Glutamatergic neuron (in vitro differentiated cells): ENCODE measurements at regions not wholly inside any gene's neighbourhood (a gene's known extent, or its start where the extent isn't known, plus 50 kb on each side); places are given as distances from the start of the nearest gene placed in this dataset.

ENCODE experiments used
- DNase-seq: peaks from one replicate; pipeline ENCODE4 v3.0.0; 2022
- H3K27ac Mint-ChIP-seq: one replicate; pipeline ENCODE4 v1.8.0; 2020; ENCODE audit warnings: mild to moderate bottlenecking, mixed read lengths, inconsistent platforms; ENCODE audit not compliant: unreplicated experiment
- H3K27me3 Mint-ChIP-seq: one replicate; pipeline ENCODE4 v1.8.0; 2020; ENCODE audit warnings: mild to moderate bottlenecking, moderate library complexity, mixed read lengths, inconsistent platforms; ENCODE audit not compliant: unreplicated experiment
- H3K36me3 Mint-ChIP-seq: one replicate; pipeline ENCODE4 v1.8.0; 2020; ENCODE audit warnings: mild to moderate bottlenecking, mixed read lengths, inconsistent platforms; ENCODE audit not compliant: unreplicated experiment
- H3K4me1 Mint-ChIP-seq: one replicate; pipeline ENCODE4 v1.8.0; 2020; ENCODE audit warnings: mild to moderate bottlenecking, low read depth, mixed read lengths, inconsistent platforms; ENCODE audit not compliant: unreplicated experiment
- H3K4me3 Mint-ChIP-seq: one replicate; pipeline ENCODE4 v1.8.0; 2020; ENCODE audit warnings: mild to moderate bottlenecking, mixed read lengths, inconsistent platforms; ENCODE audit not compliant: unreplicated experiment
- H3K9me3 Mint-ChIP-seq: one replicate; pipeline ENCODE4 v1.8.0; 2020; ENCODE audit warnings: mild to moderate bottlenecking, moderate library complexity, mixed read lengths, inconsistent platforms; ENCODE audit not compliant: unreplicated experiment
- TF ChIP-seq, protein P1 (sequence below): fragments of 200-600 bp; sonication (generic); IDR thresholded peaks from one replicate; pipeline ENCODE4 v1.5.0; 2021; ENCODE audit not compliant: partially characterized antibody, unreplicated experiment

DNA sequence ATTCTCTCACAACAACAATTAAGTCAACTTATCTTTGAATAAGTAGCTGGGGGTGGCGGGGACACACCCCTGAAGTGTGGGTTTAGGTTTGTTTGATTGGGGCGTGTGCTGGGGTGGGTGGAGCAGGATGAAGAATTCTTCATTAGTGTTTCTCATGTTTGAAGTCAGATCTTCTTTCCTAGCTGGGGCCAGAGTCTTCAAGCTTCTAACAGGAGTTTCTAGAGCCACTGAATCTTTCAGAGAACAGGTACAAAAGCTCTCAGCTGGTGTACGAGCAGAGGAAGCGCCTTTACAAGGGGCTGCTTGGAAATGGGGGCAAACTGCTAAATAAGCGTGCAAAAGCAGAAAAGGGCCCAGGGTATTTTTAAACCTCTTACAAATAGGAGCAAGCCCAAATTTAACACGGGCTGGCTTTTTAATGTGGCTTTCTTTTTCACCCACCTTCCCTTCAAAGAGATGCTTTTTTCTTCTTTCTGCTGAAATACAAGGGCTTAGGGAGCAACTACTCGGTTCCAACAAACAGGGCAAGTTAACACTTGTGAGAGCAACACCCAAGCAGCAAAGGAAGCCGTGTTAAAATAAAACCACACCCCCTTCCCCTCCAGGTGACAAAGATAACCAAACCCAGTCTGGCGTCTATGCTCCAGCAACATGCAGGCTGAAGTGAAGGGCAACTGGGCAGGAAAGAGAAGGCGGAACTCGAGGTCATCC, 86.9 kb upstream of the RASGRP1 start:
- H3K4me3 Mint-ChIP-seq = no peak overlapping the region
- no peak overlapping the region for H3K27ac Mint-ChIP-seq
- H3K36me3 Mint-ChIP-seq = no peaks in the 10 kb centered on the region
- no peaks in the 10 kb centered on the region for H3K9me3 Mint-ChIP-seq
- DNase-seq = no peak
- H3K4me1 Mint-ChIP-seq = no peaks in the 10 kb centered on the region
- peaks cover 2% of the 10 kb centered on the region for H3K27me3 Mint-ChIP-seq
- TF ChIP-seq, protein P1, sequence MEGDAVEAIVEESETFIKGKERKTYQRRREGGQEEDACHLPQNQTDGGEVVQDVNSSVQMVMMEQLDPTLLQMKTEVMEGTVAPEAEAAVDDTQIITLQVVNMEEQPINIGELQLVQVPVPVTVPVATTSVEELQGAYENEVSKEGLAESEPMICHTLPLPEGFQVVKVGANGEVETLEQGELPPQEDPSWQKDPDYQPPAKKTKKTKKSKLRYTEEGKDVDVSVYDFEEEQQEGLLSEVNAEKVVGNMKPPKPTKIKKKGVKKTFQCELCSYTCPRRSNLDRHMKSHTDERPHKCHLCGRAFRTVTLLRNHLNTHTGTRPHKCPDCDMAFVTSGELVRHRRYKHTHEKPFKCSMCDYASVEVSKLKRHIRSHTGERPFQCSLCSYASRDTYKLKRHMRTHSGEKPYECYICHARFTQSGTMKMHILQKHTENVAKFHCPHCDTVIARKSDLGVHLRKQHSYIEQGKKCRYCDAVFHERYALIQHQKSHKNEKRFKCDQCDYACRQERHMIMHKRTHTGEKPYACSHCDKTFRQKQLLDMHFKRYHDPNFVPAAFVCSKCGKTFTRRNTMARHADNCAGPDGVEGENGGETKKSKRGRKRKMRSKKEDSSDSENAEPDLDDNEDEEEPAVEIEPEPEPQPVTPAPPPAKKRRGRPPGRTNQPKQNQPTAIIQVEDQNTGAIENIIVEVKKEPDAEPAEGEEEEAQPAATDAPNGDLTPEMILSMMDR = no peak

DNA sequence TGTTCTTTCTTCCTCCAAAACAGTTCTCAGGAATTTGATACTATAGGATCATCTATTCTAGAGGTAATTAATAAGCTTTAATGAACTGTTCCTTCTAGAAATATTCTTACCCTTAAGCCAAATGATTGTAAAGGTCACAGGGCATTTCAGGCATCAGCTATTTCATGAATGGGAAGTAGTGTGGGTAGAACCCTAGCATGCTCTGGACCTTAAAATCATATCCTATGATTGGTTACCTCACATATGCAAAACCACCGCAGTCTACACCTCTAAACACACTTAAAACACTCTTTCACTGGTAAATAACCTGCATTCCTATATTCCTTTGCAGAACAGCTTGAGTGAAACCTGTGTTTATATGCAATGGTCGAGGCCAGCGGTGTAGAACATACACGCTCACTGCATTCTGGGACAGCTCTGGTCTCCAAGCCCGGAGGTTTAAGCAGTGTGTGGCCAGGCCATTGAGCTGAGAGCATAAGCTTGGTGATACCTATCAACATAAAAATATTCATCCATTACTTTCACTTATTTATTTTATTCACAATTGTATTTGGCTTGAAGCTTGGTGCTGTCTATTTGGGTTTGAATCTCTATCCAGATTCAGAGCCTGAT, 87.7 kb upstream of the RASGRP1 start:
- H3K4me1 Mint-ChIP-seq = no peaks in the 10 kb centered on the region
- no peak for DNase-seq
- H3K36me3 Mint-ChIP-seq = no peaks in the 10 kb centered on the region
- no peak overlapping the region for H3K27ac Mint-ChIP-seq
- H3K9me3 Mint-ChIP-seq = no peaks in the 10 kb centered on the region
- no peak overlapping the region for H3K4me3 Mint-ChIP-seq
- no peaks in the 10 kb centered on the region for H3K27me3 Mint-ChIP-seq
- TF ChIP-seq, protein P1 = no peak

DNA sequence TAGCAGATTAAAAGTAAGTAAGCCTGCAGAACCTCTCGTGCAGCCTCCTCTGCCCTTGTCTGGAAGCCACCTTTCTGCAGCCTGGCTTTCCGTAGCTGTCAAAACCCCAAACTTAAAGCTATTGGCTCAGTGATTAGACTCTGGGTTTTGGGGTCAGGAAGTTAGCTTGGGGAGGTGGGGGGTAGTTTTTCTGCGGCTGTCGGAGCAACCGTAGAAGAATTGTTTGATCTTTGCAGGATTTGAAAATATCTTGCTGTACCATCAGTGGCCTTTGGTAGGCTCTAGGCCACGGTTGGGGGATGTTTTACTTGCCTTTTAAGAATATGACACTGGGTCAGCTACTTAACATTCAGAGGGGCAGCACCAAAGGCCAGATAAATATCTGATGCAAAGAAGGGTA, 88.4 kb upstream of the RASGRP1 start:
- Mint-ChIP-seq H3K4me1 (no peaks in the 10 kb centered on the region), H3K4me3 (no peak overlapping the region), H3K27me3 (no peaks in the 10 kb centered on the region), H3K27ac (no peak overlapping the region), H3K9me3 (no peaks in the 10 kb centered on the region), H3K36me3 (no peaks in the 10 kb centered on the region)
- no peak for DNase-seq
- TF ChIP-seq, protein P1 = no peak

DNA sequence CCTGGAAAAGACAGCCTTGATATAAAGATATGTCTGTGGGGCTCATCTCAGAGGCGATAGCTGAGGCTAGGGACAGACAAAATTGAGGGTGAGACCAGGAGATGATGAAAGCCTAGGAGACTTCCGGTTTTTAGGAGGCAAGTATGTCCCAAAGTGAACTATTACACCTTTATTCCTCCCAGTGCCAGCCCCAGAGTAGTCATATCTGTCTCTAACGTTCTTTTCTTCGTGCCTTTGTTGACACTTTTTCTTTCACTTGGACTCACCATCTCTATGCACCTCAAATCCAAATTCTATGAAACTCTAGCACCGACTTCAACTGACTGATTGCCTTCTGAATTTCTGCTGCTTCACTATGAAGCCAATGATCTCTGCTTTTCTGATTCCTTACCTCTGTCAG, 93.8 kb upstream of the RASGRP1 start:
- no peak overlapping the region for H3K27ac Mint-ChIP-seq
- peaks cover 3% of the 10 kb centered on the region for H3K27me3 Mint-ChIP-seq
- H3K4me1 Mint-ChIP-seq = no peaks in the 10 kb centered on the region
- H3K9me3 Mint-ChIP-seq = no peaks in the 10 kb centered on the region
- DNase-seq = no peak
- TF ChIP-seq, protein P1 = no peak
- H3K36me3 Mint-ChIP-seq = no peaks in the 10 kb centered on the region
- H3K4me3 Mint-ChIP-seq = no peak overlapping the region

DNA sequence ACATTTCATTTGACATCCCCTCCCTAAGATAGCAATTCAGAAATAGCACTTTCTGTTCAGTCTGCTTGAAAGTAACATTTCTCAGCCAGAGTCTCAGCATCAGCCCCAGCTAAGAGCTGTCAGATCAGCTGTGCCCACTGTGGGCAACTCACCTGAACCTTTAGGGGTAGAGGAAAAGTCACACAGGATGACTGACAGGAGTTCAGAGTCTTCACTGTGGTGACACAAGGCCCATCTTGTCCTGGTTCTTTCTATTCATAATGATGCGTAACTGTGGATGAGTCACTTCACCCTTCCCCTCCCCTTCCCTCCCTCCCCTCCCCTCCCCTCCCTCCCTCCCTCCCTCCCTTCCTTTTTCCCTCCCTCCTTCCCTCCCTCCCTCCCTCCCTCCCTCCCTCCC, 96.1 kb upstream of the RASGRP1 start:
- H3K36me3 Mint-ChIP-seq = no peaks in the 10 kb centered on the region
- H3K9me3 Mint-ChIP-seq = no peaks in the 10 kb centered on the region
- TF ChIP-seq, protein P1 = no peak
- DNase-seq = no peak
- peaks cover 3% of the 10 kb centered on the region for H3K27me3 Mint-ChIP-seq
- H3K4me1 Mint-ChIP-seq = no peaks in the 10 kb centered on the region
- H3K4me3 Mint-ChIP-seq = no peak overlapping the region
- no peak overlapping the region for H3K27ac Mint-ChIP-seq
